IMR-90 (cell line): ENCODE measurements at regions not wholly inside any gene's neighbourhood (a gene's known extent, or its start where the extent isn't known, plus 50 kb on each side); places are given as distances from the start of the nearest gene placed in this dataset.

Source experiments
- CEBPB ChIP-seq: IDR thresholded peaks from 2 replicates; pipeline ENCODE4 v1.6.1; 2012; ENCODE audit warnings: low read depth, low read length, improper control_type of control experiment
- CHD1 ChIP-seq: IDR thresholded peaks from 2 replicates; pipeline ENCODE4 v1.6.1; 2012; ENCODE audit warnings: low read depth, low read length, improper control_type of control experiment
- FOS ChIP-seq: fragments of 150-350 bp; IDR thresholded peaks from 2 replicates; pipeline ENCODE4 v1.6.1; 2016; ENCODE audit warnings: low read depth, low read length
- MAFK ChIP-seq: IDR thresholded peaks from 2 replicates; pipeline ENCODE4 v1.6.1; 2012; ENCODE audit warnings: low read depth, low read length, improper control_type of control experiment
- MAZ ChIP-seq: IDR thresholded peaks from 2 replicates; pipeline ENCODE4 v1.6.1; 2012; ENCODE audit warnings: low read depth, mild to moderate bottlenecking, low read length, improper control_type of control experiment, moderate library complexity, borderline replicate concordance
- MXI1 ChIP-seq: IDR thresholded peaks from 2 replicates; pipeline ENCODE4 v1.6.1; 2012; ENCODE audit warnings: low read depth, mild to moderate bottlenecking, low read length, moderate library complexity, borderline replicate concordance
- NFE2L2 ChIP-seq: fragments of 150-350 bp; IDR thresholded peaks from 2 replicates; pipeline ENCODE4 v1.6.1; 2016; ENCODE audit warnings: low read depth, mild to moderate bottlenecking, low read length
- POLR2A ChIP-seq: IDR thresholded peaks from 2 replicates; pipeline ENCODE4 v1.6.1; 2012; ENCODE audit warnings: mild to moderate bottlenecking, low read depth, low read length
- RAD21 ChIP-seq: IDR thresholded peaks from 2 replicates; pipeline ENCODE4 v1.6.1; 2012; ENCODE audit warnings: low read length, improper control_type of control experiment
- RCOR1 ChIP-seq: IDR thresholded peaks from 2 replicates; pipeline ENCODE4 v1.6.1; 2012; ENCODE audit warnings: mild to moderate bottlenecking, low read length, improper control_type of control experiment; ENCODE audit not compliant: insufficient replicate concordance
- RFX5 ChIP-seq: IDR thresholded peaks from 2 replicates; pipeline ENCODE4 v1.8.0; 2012; ENCODE audit warnings: low read depth, mild to moderate bottlenecking, low read length, moderate library complexity
- USF2 ChIP-seq: fragments of 150-350 bp; IDR thresholded peaks from 2 replicates; pipeline ENCODE4 v1.6.1; 2017; ENCODE audit warnings: mild to moderate bottlenecking, antibody characterized with exemption, low read length, low read depth
- TF ChIP-seq, protein P1 (sequence below): fragments of 150-350 bp; IDR thresholded peaks from 2 replicates; pipeline ENCODE4 v1.6.1; 2016; ENCODE audit warnings: low read depth, mild to moderate bottlenecking, low read length, moderate library complexity, borderline replicate concordance
- TF ChIP-seq, protein P2 (sequence below): conservative IDR thresholded peaks from 2 replicates; pipeline ENCODE4 v1.5.1; 2012; ENCODE audit warnings: mild to moderate bottlenecking, low read depth, low read length, improper control_type of control experiment

DNA sequence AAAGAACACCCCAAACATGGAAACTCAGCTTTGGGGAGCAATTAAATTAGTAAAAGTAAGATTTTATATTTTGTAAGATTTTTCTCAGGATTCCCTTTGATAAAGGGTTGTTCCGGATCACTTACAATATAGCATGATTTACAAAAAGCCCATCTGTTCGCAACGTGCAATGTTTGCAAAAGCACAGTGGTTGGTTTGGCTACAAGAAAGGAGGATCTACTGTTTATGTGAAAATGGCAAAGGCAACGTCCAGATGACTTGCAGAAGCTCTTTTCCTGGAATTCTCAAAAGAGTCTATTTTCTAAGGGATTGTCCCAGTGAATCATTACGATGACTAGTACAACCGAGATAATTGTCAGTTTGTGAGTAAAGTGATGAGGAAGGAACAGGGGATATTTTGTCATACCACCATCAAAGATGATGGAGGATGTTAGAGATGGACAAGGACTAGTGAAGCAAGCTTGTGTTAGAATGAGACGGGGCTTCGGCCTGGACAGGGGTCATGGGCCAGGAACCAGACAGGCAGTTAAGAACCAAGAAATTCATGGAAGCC is 71.6 kb downstream of the CRYGS start:
- TF ChIP-seq POLR2A = no peak
- no peak for TF ChIP-seq MAFK
- TF ChIP-seq, protein P1, sequence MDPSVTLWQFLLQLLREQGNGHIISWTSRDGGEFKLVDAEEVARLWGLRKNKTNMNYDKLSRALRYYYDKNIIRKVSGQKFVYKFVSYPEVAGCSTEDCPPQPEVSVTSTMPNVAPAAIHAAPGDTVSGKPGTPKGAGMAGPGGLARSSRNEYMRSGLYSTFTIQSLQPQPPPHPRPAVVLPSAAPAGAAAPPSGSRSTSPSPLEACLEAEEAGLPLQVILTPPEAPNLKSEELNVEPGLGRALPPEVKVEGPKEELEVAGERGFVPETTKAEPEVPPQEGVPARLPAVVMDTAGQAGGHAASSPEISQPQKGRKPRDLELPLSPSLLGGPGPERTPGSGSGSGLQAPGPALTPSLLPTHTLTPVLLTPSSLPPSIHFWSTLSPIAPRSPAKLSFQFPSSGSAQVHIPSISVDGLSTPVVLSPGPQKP = no peak
- no peak for TF ChIP-seq NFE2L2
- TF ChIP-seq, protein P2, sequence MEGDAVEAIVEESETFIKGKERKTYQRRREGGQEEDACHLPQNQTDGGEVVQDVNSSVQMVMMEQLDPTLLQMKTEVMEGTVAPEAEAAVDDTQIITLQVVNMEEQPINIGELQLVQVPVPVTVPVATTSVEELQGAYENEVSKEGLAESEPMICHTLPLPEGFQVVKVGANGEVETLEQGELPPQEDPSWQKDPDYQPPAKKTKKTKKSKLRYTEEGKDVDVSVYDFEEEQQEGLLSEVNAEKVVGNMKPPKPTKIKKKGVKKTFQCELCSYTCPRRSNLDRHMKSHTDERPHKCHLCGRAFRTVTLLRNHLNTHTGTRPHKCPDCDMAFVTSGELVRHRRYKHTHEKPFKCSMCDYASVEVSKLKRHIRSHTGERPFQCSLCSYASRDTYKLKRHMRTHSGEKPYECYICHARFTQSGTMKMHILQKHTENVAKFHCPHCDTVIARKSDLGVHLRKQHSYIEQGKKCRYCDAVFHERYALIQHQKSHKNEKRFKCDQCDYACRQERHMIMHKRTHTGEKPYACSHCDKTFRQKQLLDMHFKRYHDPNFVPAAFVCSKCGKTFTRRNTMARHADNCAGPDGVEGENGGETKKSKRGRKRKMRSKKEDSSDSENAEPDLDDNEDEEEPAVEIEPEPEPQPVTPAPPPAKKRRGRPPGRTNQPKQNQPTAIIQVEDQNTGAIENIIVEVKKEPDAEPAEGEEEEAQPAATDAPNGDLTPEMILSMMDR = no peak
- no peak for TF ChIP-seq CEBPB
- TF ChIP-seq RAD21 = no peak
- no peak for TF ChIP-seq MAZ
- no peak for TF ChIP-seq CHD1
- TF ChIP-seq MXI1 = no peak
- TF ChIP-seq RFX5 = no peak
- no peak for TF ChIP-seq FOS
- no peak for TF ChIP-seq RCOR1
- no peak for TF ChIP-seq USF2
